GM08714 (cell line): ENCODE measurements at regions not wholly inside any gene's neighbourhood (a gene's known extent, or its start where the extent isn't known, plus 50 kb on each side); places are given as distances from the start of the nearest gene placed in this dataset.
"Not testable (repeated sequence)": the region's sequence is repeated elsewhere in the genome, so short reads cannot be mapped to it uniquely, and the experiment has no call there.

Experiments used
- H3K4me3 ChIP-seq: fragments of 200-500 bp; sonication (Bioruptor generic); 2 replicates; pipeline ENCODE4 v1.5.1; 2014; ENCODE audit warnings: mild to moderate bottlenecking, low read length, inconsistent platforms
- ZNF274 ChIP-seq: IDR thresholded peaks from 2 replicates; pipeline ENCODE4 v1.6.1; 2012; ENCODE audit warnings: mild to moderate bottlenecking, low read depth, low read length

GRCh38 chr3:869269-869668 lies 223.6 kb upstream of the CNTN6 start:
- no peak overlapping the region for H3K4me3 ChIP-seq
- TF ChIP-seq ZNF274 = no peak

- H3K4me3 ChIP-seq = no peak overlapping the region
Measured at GRCh38 chr3:869734-870133, 223.1 kb upstream of the CNTN6 start.

DNA sequence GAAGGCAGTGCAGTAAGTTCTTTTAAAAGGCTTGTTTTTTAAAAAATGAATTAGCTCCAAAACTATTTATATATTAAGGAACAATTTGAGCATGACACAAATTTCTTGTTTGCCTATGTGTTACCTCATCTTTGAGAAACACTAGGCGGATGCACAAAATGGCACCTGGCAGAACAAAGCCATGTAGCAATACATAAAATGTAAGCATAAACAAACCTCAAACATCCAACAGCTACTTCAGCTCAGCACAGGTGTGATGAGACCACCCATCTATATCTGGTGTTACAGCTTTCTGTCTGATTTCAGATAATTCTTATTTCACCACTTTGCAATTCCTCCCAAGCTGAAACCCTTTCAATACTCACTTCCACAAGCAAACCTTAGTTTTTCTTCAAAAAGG lies 221.2 kb upstream of the CNTN6 start:
- H3K4me3 ChIP-seq = no peak overlapping the region
- TF ChIP-seq ZNF274 = no peak

More at GRCh38 chr3:869734-870133, 223.1 kb upstream of the CNTN6 start:
- no peak for TF ChIP-seq ZNF274

- no peak for TF ChIP-seq ZNF274
- H3K4me3 ChIP-seq = no peak overlapping the region
Measured at GRCh38 chr3:877001-877400, 215.8 kb upstream of the CNTN6 start.

DNA sequence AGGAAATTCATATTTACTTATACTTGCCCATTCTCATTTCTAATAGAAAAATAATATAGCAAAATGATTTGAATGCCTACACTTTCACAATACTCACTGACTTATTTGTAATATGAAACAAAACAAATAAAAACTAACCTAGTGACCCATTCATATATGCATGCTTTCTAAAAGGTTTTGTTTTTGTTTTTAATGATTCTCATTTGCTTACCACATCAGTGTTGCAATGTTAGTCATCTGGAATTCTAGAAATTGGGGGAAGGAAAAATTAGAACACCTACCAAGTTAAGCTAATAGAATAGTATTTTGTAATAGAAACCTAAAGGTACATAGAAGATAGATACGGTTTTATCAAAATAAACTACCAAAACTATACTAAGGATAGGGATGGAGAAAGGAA lies 214.1 kb upstream of the CNTN6 start:
- H3K4me3 ChIP-seq = no peak overlapping the region
- no peak for TF ChIP-seq ZNF274

DNA sequence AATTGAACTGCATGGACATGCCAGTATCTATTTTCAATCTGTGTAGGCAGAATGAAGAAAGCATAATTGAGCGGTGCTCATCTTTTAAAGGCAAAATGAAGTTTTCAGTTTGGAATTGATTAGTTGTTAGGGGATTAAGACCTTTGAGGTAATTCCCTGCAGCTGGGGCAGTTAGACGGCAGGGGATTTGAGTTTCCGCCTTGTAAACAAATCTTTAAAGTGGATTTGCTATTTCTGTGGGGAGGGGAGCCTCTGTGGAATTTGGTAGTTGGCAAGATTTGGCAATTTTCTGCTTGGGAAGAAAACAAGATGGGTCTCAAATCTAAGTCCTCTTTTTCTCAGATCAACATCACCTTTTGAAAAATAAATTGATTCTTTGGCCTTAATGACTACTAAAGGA lies 212.5 kb upstream of the CNTN6 start:
- no peak for TF ChIP-seq ZNF274

DNA sequence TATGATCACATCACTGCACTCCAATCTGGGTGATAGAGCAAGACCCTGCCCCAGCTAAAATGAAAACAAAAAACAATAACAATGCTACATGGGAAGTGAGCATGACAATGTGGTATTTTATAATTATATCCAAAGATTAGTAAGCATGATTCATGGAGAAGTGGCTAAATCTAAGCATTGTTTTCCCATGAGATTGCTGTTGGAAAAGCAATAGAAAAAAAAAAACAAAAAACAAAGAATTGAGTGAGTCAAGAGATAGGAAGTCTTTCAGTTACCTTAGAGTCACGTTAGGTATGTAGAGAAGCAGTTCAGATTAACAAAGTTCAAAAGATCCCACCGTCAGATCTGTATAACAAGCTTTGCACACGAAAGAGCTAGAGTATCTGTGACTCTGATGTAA lies 210.3 kb upstream of the CNTN6 start:
- no peak for TF ChIP-seq ZNF274
- no peak overlapping the region for H3K4me3 ChIP-seq

More for the DNA sequence above, 212.5 kb upstream of the CNTN6 start:
- no peak overlapping the region for H3K4me3 ChIP-seq

DNA sequence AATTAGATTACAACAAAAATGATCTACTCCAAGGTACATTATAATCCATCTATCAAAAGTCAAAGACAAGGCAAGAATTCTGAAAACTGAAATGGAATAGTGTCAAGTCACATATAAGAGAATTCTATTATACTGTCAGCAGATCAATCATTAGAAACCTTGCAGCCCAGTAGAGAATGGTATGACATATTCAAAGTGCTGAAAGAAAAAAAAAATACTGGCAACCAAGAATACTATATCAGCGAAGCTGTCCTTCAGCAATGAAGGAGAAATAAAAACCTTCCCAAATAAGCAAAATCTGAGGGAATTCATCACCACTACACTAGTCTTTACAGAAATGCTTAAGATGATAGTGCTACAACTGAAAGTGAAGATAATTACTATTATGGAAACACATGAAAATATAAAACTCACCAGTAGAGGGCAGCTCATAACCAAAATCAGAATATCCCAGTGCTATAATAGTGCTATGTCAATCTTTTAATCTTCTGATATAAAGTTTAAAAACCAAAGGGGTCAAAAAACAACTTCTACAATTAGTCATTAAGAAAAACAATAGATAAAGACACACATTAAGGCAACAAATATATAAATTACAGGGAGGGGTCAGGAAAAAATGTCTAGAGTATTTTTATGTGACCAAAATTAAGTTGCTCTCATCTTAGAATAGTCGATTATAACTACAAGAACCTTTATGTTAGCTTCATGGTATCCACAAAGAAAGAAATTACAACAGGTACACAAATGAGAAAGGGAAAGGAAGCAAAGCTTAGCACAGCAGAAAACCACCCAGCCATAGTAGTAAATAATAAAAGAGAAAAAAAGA lies 190.7 kb upstream of the CNTN6 start:
- no peak overlapping the region for H3K4me3 ChIP-seq
- TF ChIP-seq ZNF274 = no peak

- TF ChIP-seq ZNF274 = no peak
- no peak overlapping the region for H3K4me3 ChIP-seq
Measured at GRCh38 chr3:905217-905616, 187.6 kb upstream of the CNTN6 start.

DNA sequence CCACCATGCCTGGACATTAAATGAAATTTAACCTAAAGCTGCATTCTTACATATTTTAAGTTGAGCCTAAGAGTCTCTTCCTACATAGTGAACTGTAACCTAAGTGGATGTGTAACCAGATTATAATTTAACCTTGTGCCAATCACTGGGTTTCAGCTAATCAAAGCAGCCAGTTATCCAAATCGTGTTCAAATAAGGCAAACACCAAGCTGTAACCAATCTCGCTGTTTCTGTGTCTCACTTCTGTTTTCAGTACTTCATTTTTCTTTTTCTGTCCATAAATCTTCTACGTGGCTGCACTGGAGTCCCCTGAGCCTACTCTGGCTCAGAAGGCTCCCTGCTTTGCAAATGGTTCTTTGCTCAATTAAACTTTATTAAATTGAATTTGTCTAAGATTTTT lies 186.1 kb upstream of the CNTN6 start:
- TF ChIP-seq ZNF274 = no peak
- no peak overlapping the region for H3K4me3 ChIP-seq

DNA sequence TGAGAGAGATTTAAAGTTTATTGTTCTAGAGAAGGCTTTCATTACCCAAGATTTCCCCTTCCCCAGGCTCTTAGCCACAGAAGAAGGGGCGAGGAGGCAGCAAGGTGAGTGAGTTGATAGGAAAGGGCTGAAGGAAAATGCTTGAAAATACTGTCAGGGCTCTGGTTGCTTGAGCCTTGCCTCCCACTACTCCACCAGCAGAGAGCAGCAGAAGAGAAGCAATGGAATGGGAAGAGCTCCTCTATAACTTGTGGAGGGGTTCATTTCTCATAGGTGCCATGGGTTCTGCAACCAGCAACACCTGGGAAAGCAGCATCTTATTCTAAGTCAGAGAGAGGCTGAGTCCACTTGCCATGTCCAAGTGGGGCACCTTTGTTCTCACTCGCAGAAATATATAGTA lies 184.0 kb upstream of the CNTN6 start:
- TF ChIP-seq ZNF274 = no peak
- no peak overlapping the region for H3K4me3 ChIP-seq

DNA sequence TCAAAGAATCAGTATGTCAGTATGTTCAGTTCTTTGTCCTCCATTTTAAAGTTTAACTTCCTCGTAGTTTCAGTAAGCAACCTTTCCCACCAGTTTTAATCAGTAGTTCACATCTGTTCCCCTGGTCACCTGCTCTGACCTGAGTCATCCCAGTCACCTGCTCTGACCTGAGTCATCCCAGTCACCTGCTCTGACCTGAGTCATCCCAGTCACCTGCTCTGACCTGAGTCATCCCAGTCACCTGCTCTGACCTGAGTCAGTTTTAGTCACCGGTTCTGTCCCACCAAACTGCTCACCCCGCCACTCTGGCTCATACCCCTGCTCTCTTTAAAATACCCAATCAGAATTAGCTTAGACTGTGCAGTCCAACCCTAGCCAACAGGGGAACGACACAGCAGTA lies 180.1 kb upstream of the CNTN6 start:
- not testable (repeated sequence) for H3K4me3 ChIP-seq

- no peak overlapping the region for H3K4me3 ChIP-seq
- no peak for TF ChIP-seq ZNF274
Measured at GRCh38 chr3:923161-923910, 169.5 kb upstream of the CNTN6 start.

DNA sequence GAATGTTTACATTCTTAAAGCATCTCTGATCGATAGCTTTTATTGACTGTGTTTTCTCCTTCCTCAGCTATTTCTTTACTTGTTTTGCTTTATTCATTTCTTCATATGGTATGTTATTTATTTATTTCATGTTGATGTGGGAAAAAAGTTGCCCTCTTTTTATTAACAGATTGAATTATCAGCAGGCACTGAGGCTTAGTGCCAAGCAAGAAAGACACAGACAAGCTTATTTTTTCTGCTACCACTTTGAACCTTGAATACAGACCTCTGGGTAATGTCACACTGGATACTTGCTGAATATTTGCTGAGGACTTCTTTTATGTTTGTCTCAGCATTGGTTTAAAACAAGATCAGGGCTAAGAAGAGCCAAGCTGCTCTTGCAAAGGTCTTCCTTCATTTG lies 162.0 kb upstream of the CNTN6 start:
- no peak for TF ChIP-seq ZNF274
- H3K4me3 ChIP-seq = no peak overlapping the region

GRCh38 chr3:933326-933725 lies 159.5 kb upstream of the CNTN6 start:
- TF ChIP-seq ZNF274 = no peak

DNA sequence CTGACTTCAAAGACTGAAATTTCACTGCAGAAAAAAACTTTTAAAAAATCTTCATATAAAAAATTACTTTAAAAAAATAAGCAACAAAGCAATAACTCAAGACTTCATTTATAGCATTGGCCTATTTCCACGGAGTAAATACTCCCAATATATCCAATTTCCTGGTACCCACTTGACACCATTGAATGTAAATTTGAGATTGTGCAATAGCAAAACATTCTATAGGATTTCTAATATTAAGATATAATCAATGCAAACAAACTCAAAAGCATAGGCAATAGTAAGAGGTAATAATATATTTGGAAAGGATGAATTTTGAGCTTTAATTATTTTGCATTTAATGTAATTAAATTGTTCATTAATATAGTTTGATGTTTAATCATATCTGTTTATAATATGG lies 148.0 kb upstream of the CNTN6 start:
- H3K4me3 ChIP-seq = no peak overlapping the region
- no peak for TF ChIP-seq ZNF274

More at GRCh38 chr3:933326-933725, 159.5 kb upstream of the CNTN6 start:
- no peak overlapping the region for H3K4me3 ChIP-seq
